Neural crest cell (in vitro differentiated cells): ENCODE measurements at regions not wholly inside any gene's neighbourhood (a gene's known extent, or its start where the extent isn't known, plus 50 kb on each side); places are given as distances from the start of the nearest gene placed in this dataset.

ENCODE experiments used
- DNase-seq: peaks from one replicate; pipeline ENCODE4 v3.0.0; 2021; ENCODE audit warnings: low read depth, mixed read lengths, low spot score
- H3K27ac Mint-ChIP-seq: one replicate; pipeline ENCODE4 v1.8.0; 2021; ENCODE audit warnings: mild to moderate bottlenecking, mixed read lengths; ENCODE audit not compliant: unreplicated experiment
- H3K27me3 Mint-ChIP-seq: 2 replicates; pipeline ENCODE4 v1.8.0; 2021; ENCODE audit warnings: low read depth, mild to moderate bottlenecking, mixed read lengths
- H3K36me3 Mint-ChIP-seq: 2 replicates; pipeline ENCODE4 v1.8.0; 2021; ENCODE audit warnings: low read depth, mild to moderate bottlenecking, mixed read lengths
- H3K4me1 Mint-ChIP-seq: 2 replicates; pipeline ENCODE4 v1.8.0; 2021; ENCODE audit warnings: mixed read lengths
- H3K4me3 Mint-ChIP-seq: one replicate; pipeline ENCODE4 v1.8.0; 2021; ENCODE audit warnings: mild to moderate bottlenecking, mixed read lengths
- H3K9me3 Mint-ChIP-seq: 2 replicates; pipeline ENCODE4 v1.8.0; 2021; ENCODE audit warnings: mixed read lengths
- CTCF ChIP-seq: fragments of 200-600 bp; sonication (generic); conservative IDR thresholded peaks from 2 replicates; pipeline ENCODE4 v1.5.0; 2021; ENCODE audit warnings: antibody characterized with exemption, mild to moderate bottlenecking

GRCh38 chr21:25416669-25417068 is 190.6 kb downstream of the MRPL39 start:
- no peak for DNase-seq
- no peaks in the 10 kb centered on the region for H3K36me3 Mint-ChIP-seq
- H3K4me1 Mint-ChIP-seq, result no peaks in the 10 kb centered on the region
- no peak overlapping the region for H3K27ac Mint-ChIP-seq
- no peaks in the 10 kb centered on the region for H3K9me3 Mint-ChIP-seq
- peaks cover 8% of the 10 kb centered on the region for H3K27me3 Mint-ChIP-seq
- H3K4me3 Mint-ChIP-seq, result no peak overlapping the region
- TF ChIP-seq CTCF, result no peak

GRCh38 chr21:25412100-25412499 is 195.2 kb downstream of the MRPL39 start:
- Mint-ChIP-seq H3K36me3 (no peaks in the 10 kb centered on the region), H3K9me3 (no peaks in the 10 kb centered on the region), H3K27ac (no peak overlapping the region), H3K27me3 (peaks cover 8% of the 10 kb centered on the region), H3K4me1 (no peaks in the 10 kb centered on the region), H3K4me3 (no peak overlapping the region)
- DNase-seq, result no peak
- TF ChIP-seq CTCF, result no peak

- no peak for DNase-seq
- H3K27me3 Mint-ChIP-seq, result peaks cover 8% of the 10 kb centered on the region
- H3K36me3 Mint-ChIP-seq, result no peaks in the 10 kb centered on the region
- no peaks in the 10 kb centered on the region for H3K4me1 Mint-ChIP-seq
- no peaks in the 10 kb centered on the region for H3K9me3 Mint-ChIP-seq
- TF ChIP-seq CTCF, result no peak
- H3K27ac Mint-ChIP-seq, result no peak overlapping the region
- no peak overlapping the region for H3K4me3 Mint-ChIP-seq
Measured at GRCh38 chr21:25409978-25410377, 197.3 kb downstream of the MRPL39 start.

- TF ChIP-seq CTCF, result no peak
- no peaks in the 10 kb centered on the region for H3K36me3 Mint-ChIP-seq
- peaks cover 8% of the 10 kb centered on the region for H3K27me3 Mint-ChIP-seq
- no peaks in the 10 kb centered on the region for H3K9me3 Mint-ChIP-seq
- no peak overlapping the region for H3K27ac Mint-ChIP-seq
- no peaks in the 10 kb centered on the region for H3K4me1 Mint-ChIP-seq
- no peak overlapping the region for H3K4me3 Mint-ChIP-seq
- DNase-seq, result no peak
Measured at GRCh38 chr21:25408666-25409065, 198.6 kb downstream of the MRPL39 start.

GRCh38 chr21:25406887-25407579 is 200.2 kb downstream of the MRPL39 start:
- Mint-ChIP-seq H3K36me3 (no peaks in the 10 kb centered on the region), H3K4me3 (no peak overlapping the region), H3K4me1 (no peaks in the 10 kb centered on the region), H3K27me3 (peaks cover 6% of the 10 kb centered on the region), H3K9me3 (peaks cover 2% of the 10 kb centered on the region), H3K27ac (no peak overlapping the region)
- no peak for TF ChIP-seq CTCF
- DNase-seq, result no peak
